Fibroblast of lung (primary cell): ENCODE measurements at regions not wholly inside any gene's neighbourhood (a gene's known extent, or its start where the extent isn't known, plus 50 kb on each side); places are given as distances from the start of the nearest gene placed in this dataset.

Source experiments
- DNase-seq, 2 donors: peaks; one replicate each; pipeline versions ENCODE4 v3.0.0 to v3.0.0-alpha.2; 2010; ENCODE audit warnings: low read depth in 2 of 2
- H2AFZ ChIP-seq: 2 replicates; pipeline ENCODE4 v1.5.1; 2012; ENCODE audit warnings: low read length, control low read depth, inconsistent platforms
- H3K27ac ChIP-seq: 2 replicates; pipeline ENCODE4 v1.5.1; 2011; ENCODE audit warnings: low read length, control low read depth; ENCODE audit not compliant: insufficient read depth
- H3K27me3 ChIP-seq: 2 replicates; pipeline ENCODE4 v1.5.1; 2011; ENCODE audit warnings: mild to moderate bottlenecking, low read length; ENCODE audit not compliant: control insufficient read depth, insufficient read depth
- H3K36me3 ChIP-seq: 2 replicates; pipeline ENCODE4 v1.5.1; 2011; ENCODE audit warnings: low read length; ENCODE audit not compliant: control insufficient read depth, insufficient read depth
- H3K4me1 ChIP-seq: 2 replicates; pipeline ENCODE4 v1.5.1; 2011; ENCODE audit warnings: low read length; ENCODE audit not compliant: control insufficient read depth, insufficient read depth; ENCODE audit errors: extremely low read depth
- H3K4me2 ChIP-seq: 2 replicates; pipeline ENCODE4 v1.5.1; 2011; ENCODE audit warnings: low read length, control low read depth; ENCODE audit not compliant: insufficient read depth; ENCODE audit errors: extremely low read depth
- H3K4me3 ChIP-seq, 4 experiments: fragments of 200-600 bp in 1 of 4; sonication (generic) in 1 of 4; replicated peaks in 1 of 4; 2 replicates each; pipeline ENCODE4 v1.5.1; 2011 to 2016; ENCODE audit warnings: low read length in 4 of 4, low read depth in 3 of 4, mild to moderate bottlenecking in 3 of 4, control low read depth in 2 of 4, inconsistent platforms in 1 of 4, mixed read lengths in 1 of 4; ENCODE audit not compliant: insufficient read depth in 1 of 4; ENCODE audit errors: control extremely low read depth in 1 of 4
- H3K79me2 ChIP-seq: 2 replicates; pipeline ENCODE4 v1.5.1; 2012; ENCODE audit warnings: mild to moderate bottlenecking, low read length, inconsistent platforms; ENCODE audit not compliant: control insufficient read depth, insufficient read depth
- H3K9ac ChIP-seq: 2 replicates; pipeline ENCODE4 v1.5.1; 2011; ENCODE audit warnings: mild to moderate bottlenecking, low read length, control low read depth; ENCODE audit not compliant: insufficient read depth
- H3K9me3 ChIP-seq: 2 replicates; pipeline ENCODE4 v1.5.1; 2012; ENCODE audit warnings: low read depth, low read length; ENCODE audit not compliant: control insufficient read depth, insufficient read depth
- H4K20me1 ChIP-seq: 2 replicates; pipeline ENCODE4 v1.5.1; 2011; ENCODE audit warnings: low read length; ENCODE audit not compliant: control insufficient read depth, insufficient read depth; ENCODE audit errors: extremely low read depth
- EZH2 ChIP-seq: IDR thresholded peaks from 2 replicates; pipeline ENCODE4 v1.5.1; 2012; ENCODE audit warnings: low read length, control low read depth, mild to moderate bottlenecking; ENCODE audit errors: missing control alignments
- TF ChIP-seq, protein P1 (sequence below), 2 donors: IDR thresholded peaks in 1 of 2; conservative IDR thresholded peaks in 1 of 2; 1 replicate in 1 of 2; 2 replicates in 1 of 2; pipeline ENCODE4 v1.5.1; 2011 to 2012; ENCODE audit warnings: low read length in 2 of 2, control low read depth in 1 of 2, inconsistent platforms in 1 of 2, low read depth in 1 of 2, mild to moderate bottlenecking in 1 of 2

DNA sequence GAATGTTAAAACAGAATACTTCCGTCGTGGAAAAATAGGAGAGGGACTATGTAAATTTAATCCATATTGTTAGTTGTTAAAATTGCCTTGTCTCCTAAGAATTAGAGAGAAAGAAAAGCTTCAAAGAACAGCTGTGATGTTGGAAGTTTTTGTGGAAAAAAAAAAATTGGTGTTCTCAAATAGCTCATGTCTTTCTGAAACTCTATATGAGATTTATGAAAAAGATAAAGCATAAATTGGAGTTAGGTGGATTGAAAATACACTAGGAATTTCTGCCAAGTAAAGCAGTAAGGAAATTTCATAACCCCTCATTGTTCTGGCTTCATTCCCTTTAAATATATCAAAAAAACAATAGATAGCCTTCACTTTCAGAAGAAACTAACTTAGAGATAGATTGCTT lies 274.0 kb upstream of the ADAMTS5 start:
- no peak for TF ChIP-seq EZH2
- TF ChIP-seq, protein P1, sequence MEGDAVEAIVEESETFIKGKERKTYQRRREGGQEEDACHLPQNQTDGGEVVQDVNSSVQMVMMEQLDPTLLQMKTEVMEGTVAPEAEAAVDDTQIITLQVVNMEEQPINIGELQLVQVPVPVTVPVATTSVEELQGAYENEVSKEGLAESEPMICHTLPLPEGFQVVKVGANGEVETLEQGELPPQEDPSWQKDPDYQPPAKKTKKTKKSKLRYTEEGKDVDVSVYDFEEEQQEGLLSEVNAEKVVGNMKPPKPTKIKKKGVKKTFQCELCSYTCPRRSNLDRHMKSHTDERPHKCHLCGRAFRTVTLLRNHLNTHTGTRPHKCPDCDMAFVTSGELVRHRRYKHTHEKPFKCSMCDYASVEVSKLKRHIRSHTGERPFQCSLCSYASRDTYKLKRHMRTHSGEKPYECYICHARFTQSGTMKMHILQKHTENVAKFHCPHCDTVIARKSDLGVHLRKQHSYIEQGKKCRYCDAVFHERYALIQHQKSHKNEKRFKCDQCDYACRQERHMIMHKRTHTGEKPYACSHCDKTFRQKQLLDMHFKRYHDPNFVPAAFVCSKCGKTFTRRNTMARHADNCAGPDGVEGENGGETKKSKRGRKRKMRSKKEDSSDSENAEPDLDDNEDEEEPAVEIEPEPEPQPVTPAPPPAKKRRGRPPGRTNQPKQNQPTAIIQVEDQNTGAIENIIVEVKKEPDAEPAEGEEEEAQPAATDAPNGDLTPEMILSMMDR (conservative IDR thresholded peaks at IDR 0.05 in 1 of 2, IDR thresholded peaks at IDR 0.05 in 1 of 2; ENCODE audit: low read depth in 1 of 2, low read length in 2 of 2) = no peak
- Histone ChIP-seq H3K27me3 (no peaks in the 10 kb centered on the region), H3K9me3 (no peaks in the 10 kb centered on the region), H3K4me1 (peaks cover 2% of the 10 kb centered on the region), H3K9ac (no peak overlapping the region), H3K4me3 (no peak overlapping the region), H4K20me1 (no peaks in the 10 kb centered on the region), H3K79me2 (no peaks in the 10 kb centered on the region), H3K4me2 (no peak overlapping the region), H2AFZ (no peak overlapping the region), H3K36me3 (no peaks in the 10 kb centered on the region), H3K27ac (no peak overlapping the region)
- no peak for DNase-seq

DNA sequence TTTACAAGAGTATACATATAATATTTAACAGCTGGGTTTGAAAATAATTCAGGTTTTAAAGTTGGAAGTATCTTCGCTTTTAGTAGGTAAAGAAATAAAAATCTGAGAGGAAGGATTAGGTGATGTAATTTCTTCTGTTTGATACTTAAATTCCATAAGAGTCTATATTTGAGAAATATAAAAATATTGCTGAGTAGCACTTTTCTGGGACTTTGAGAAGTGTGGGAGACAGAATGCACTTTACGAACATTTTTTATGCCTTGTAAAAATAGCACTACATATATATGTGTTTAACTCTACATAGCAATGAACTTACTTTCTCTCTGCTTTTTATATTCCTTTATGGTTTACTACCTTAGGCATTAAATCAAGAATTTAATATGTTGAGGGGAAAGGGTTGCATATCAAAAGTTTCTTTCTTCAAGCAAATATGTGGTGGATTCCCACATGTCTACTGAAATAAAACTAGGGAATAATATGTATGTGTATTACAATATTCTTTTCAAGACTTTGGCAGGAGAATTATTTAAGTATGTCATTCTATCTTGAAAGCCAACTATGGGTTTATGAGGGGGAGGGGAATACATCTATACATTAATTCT lies 266.7 kb upstream of the ADAMTS5 start:
- no peaks in the 10 kb centered on the region for H3K79me2 ChIP-seq
- no peaks in the 10 kb centered on the region for H3K27me3 ChIP-seq
- no peak overlapping the region for H3K27ac ChIP-seq
- no peak for DNase-seq
- no peaks in the 10 kb centered on the region for H3K9me3 ChIP-seq
- H3K4me2 ChIP-seq = no peak overlapping the region
- no peak overlapping the region for H2AFZ ChIP-seq
- H3K36me3 ChIP-seq = no peaks in the 10 kb centered on the region
- no peaks in the 10 kb centered on the region for H4K20me1 ChIP-seq
- H3K4me3 ChIP-seq = no peak overlapping the region
- H3K9ac ChIP-seq = no peak overlapping the region
- no peak for TF ChIP-seq EZH2
- TF ChIP-seq, protein P1 (conservative IDR thresholded peaks at IDR 0.05 in 1 of 2, IDR thresholded peaks at IDR 0.05 in 1 of 2; ENCODE audit: low read depth in 1 of 2, low read length in 2 of 2) = no peak
- H3K4me1 ChIP-seq = no peaks in the 10 kb centered on the region

DNA sequence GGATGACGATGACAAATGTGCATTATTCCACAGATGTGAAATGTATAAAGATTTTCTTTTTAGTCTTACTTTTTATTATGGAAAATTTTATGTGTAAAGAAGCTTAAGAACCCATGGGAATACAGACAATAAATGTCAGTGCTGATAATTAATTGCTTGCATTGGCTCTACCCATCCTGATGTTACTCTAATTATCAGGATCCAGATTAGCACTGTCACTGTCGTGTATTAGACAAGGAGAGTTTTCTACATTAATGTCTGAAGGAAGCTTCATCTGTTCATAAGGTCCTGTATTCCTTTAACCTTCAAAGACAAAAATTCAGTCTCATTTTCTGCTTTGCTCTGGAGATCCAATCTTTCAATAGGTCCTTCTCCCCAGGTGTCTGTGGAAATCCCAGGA lies 259.1 kb upstream of the ADAMTS5 start:
- Histone ChIP-seq H3K4me3 (no peak overlapping the region), H2AFZ (no peak overlapping the region), H3K27me3 (no peaks in the 10 kb centered on the region), H3K27ac (no peak overlapping the region), H3K4me1 (no peaks in the 10 kb centered on the region), H3K9me3 (no peaks in the 10 kb centered on the region), H4K20me1 (no peaks in the 10 kb centered on the region), H3K36me3 (no peaks in the 10 kb centered on the region), H3K4me2 (no peak overlapping the region), H3K79me2 (no peaks in the 10 kb centered on the region), H3K9ac (no peak overlapping the region)
- TF ChIP-seq, protein P1 (conservative IDR thresholded peaks at IDR 0.05 in 1 of 2, IDR thresholded peaks at IDR 0.05 in 1 of 2; ENCODE audit: low read depth in 1 of 2, low read length in 2 of 2) = no peak
- TF ChIP-seq EZH2 = no peak
- DNase-seq = no peak
